Kidney (tissue), 13 donors: ENCODE measurements at regions not wholly inside any gene's neighbourhood (a gene's known extent, or its start where the extent isn't known, plus 50 kb on each side); places are given as distances from the start of the nearest gene placed in this dataset.

Experiments
- DNase-seq, 5 donors: peaks; one replicate each; pipeline ENCODE4 v3.0.0-alpha.2; 2013 to 2020
- FAIRE-seq: peaks from 2 replicates; lab custom pipeline; 2012; peaks lifted over from hg19 to GRCh38; lab: Jason Lieb, UNC
- H3K27ac ChIP-seq, 2 donors: one replicate each; pipeline ENCODE4 v1.7.0; 2013; ENCODE audit warnings: low read depth in 2 of 2, low read length in 2 of 2, inconsistent platforms in 1 of 2
- H3K27me3 ChIP-seq: one replicate; pipeline ENCODE4 v1.7.1; 2013; ENCODE audit warnings: low read length, inconsistent platforms; ENCODE audit not compliant: control insufficient read depth, insufficient read depth
- H3K36me3 ChIP-seq, 3 donors: one replicate each; pipeline versions ENCODE4 v1.7.0 to v1.7.1; 2013; ENCODE audit warnings: low read length in 3 of 3, control low read depth in 1 of 3, inconsistent platforms in 1 of 3; ENCODE audit not compliant: insufficient read depth in 3 of 3, control insufficient read depth in 2 of 3
- H3K4me1 ChIP-seq, 3 donors: one replicate each; pipeline versions ENCODE4 v1.7.0 to v1.7.1; 2013; ENCODE audit warnings: low read length in 3 of 3, inconsistent platforms in 1 of 3, low read depth in 1 of 3; ENCODE audit not compliant: control insufficient read depth in 2 of 3, insufficient read depth in 2 of 3
- H3K4me3 ChIP-seq, 3 donors: one replicate each; pipeline versions ENCODE4 v1.7.0 to v1.8.1; 2013; ENCODE audit warnings: low read length in 3 of 3, control low read depth in 1 of 3, inconsistent platforms in 1 of 3
- H3K9ac ChIP-seq, 3 donors: one replicate each; pipeline versions ENCODE4 v1.7.0 to v1.7.1; 2013; ENCODE audit warnings: low read length in 3 of 3, control low read depth in 1 of 3, inconsistent platforms in 1 of 3
- H3K9me3 ChIP-seq, 3 donors: one replicate each; pipeline versions ENCODE4 v1.7.0 to v1.7.1; 2013; ENCODE audit warnings: low read length in 3 of 3, control low read depth in 1 of 3, inconsistent platforms in 1 of 3; ENCODE audit not compliant: control insufficient read depth in 2 of 3, insufficient read depth in 1 of 3
- CTCF ChIP-seq: IDR thresholded peaks from 3 replicates; pipeline ENCODE4 v1.5.1; 2012; ENCODE audit warnings: mild to moderate bottlenecking, moderate library complexity, borderline replicate concordance; ENCODE audit not compliant: insufficient read depth; ENCODE audit errors: extremely low read depth
- intact Hi-C: fragments of 100-400 bp; cut with DNase I; formaldehyde crosslinking; loops from one replicate; pipeline ENCODE4 v1.11.1; 2022
- donor health status: control.
- donor health status: control.
- donor health status: control.
- donor health status: control.
- donor health status: control.
- donor health status: DM: yes; HTN: yes; CAD: no.
- donor health status: Normal renal cell carcinoma (clear cell type).

- H3K9me3 ChIP-seq, result no peaks in the 10 kb centered on the region
- H3K27me3 ChIP-seq, result no peaks in the 10 kb centered on the region
- no peak for TF ChIP-seq CTCF
- H3K27ac ChIP-seq, result no peak overlapping the region
- H3K4me1 ChIP-seq, result peaks cover 0 to 4% (median 0%) of the 10 kb centered on the region in 3 donors
- H3K9ac ChIP-seq, result no peak overlapping the region
- H3K36me3 ChIP-seq, result no peaks in the 10 kb centered on the region
- no peak overlapping the region for H3K4me3 ChIP-seq
- DNase-seq, result no peak
- intact Hi-C loops, result no loop called here
- no peak for FAIRE-seq
These were observed 494.1 kb upstream of the ERCC4 start for GRCh38 chr16:13425836-13426235.

- H3K4me1 ChIP-seq, result peaks cover 0 to 4% (median 0%) of the 10 kb centered on the region in 3 donors
- H3K27me3 ChIP-seq, result no peaks in the 10 kb centered on the region
- no peak overlapping the region for H3K4me3 ChIP-seq
- peak in 1 of 5 donors; percentile 6 for DNase-seq
- no peaks in the 10 kb centered on the region for H3K9me3 ChIP-seq
- peak; percentile 1 for TF ChIP-seq CTCF
- no peak overlapping the region for H3K27ac ChIP-seq
- no peaks in the 10 kb centered on the region for H3K36me3 ChIP-seq
- no peak for FAIRE-seq
- H3K9ac ChIP-seq, result no peak overlapping the region
- intact Hi-C loops, result no loop called here
These were observed 493.7 kb upstream of the ERCC4 start for GRCh38 chr16:13426269-13426668.

- Histone ChIP-seq H3K36me3 (no peaks in the 10 kb centered on the region), H3K4me1 (peaks cover 0 to 4% (median 0%) of the 10 kb centered on the region in 3 donors), H3K9me3 (no peaks in the 10 kb centered on the region), H3K27me3 (no peaks in the 10 kb centered on the region), H3K9ac (no peak overlapping the region), H3K27ac (no peak overlapping the region), H3K4me3 (no peak overlapping the region)
- DNase-seq, result no peak
- no peak for FAIRE-seq
- intact Hi-C loops, result no loop called here
- no peak for TF ChIP-seq CTCF
These were observed 493.2 kb upstream of the ERCC4 start for GRCh38 chr16:13426736-13427135.

GRCh38 chr16:13427943-13428342, 492.0 kb upstream of the ERCC4 start:
- H3K9ac ChIP-seq, result no peak overlapping the region
- no peaks in the 10 kb centered on the region for H3K27me3 ChIP-seq
- FAIRE-seq (no peak), DNase-seq (no peak)
- intact Hi-C loops, result no loop called here
- H3K4me1 ChIP-seq, result peaks cover 0 to 4% (median 0%) of the 10 kb centered on the region in 3 donors
- H3K27ac ChIP-seq, result no peak overlapping the region
- H3K9me3 ChIP-seq, result no peaks in the 10 kb centered on the region
- no peak overlapping the region for H3K4me3 ChIP-seq
- H3K36me3 ChIP-seq, result no peaks in the 10 kb centered on the region
- no peak for TF ChIP-seq CTCF
